ENCODE measurements at regions not wholly inside any gene's neighbourhood (a gene's known extent, or its start where the extent isn't known, plus 50 kb on each side); places are given as distances from the start of the nearest gene placed in this dataset.
"Not testable (repeated sequence)": the region's sequence is repeated elsewhere in the genome, so short reads cannot be mapped to it uniquely, and the experiment has no call there.

DNA sequence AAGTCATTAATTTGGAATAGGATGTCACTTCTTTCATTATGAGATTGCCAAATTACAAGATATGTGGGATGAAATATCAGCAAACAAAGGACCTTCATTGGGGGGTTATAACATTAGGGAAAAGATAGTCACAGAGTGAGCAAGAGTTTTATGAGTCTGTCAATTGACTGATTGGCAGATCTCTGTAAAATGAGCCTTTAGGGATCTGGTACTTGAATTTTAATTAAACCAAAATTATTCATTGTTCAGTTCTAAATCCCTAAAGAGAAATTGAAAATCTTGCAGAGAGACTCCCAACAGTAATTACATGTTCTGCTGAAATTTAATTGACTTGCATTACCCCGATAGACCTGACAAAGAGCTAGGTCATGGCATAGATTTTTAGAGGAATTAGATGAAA lies 768.1 kb upstream of the SPRY2 start:
- H3K27ac Mint-ChIP-seq: no peak overlapping the region
- DNase-seq: no peak
- no peaks in the 10 kb centered on the region for H3K36me3 Mint-ChIP-seq (ENCODE audit: low read depth)
- peaks cover 7% of the 10 kb centered on the region for H3K9me3 Mint-ChIP-seq (ENCODE audit: insufficient read depth)
- no peaks in the 10 kb centered on the region for H3K4me1 Mint-ChIP-seq (ENCODE audit: low read depth)
- ChIA-PET POLR2A (no interaction called here), CTCF (no interaction called here)
- ATAC-seq: no peak
- no peaks in the 10 kb centered on the region for H3K27me3 Mint-ChIP-seq (ENCODE audit: low read depth)
- H3K4me3 Mint-ChIP-seq: no peak overlapping the region

- Mint-ChIP-seq H3K9me3 (ENCODE audit: insufficient read depth) (peaks cover 12% of the 10 kb centered on the region), H3K27me3 (ENCODE audit: low read depth) (no peaks in the 10 kb centered on the region), H3K36me3 (ENCODE audit: low read depth) (no peaks in the 10 kb centered on the region), H3K4me1 (ENCODE audit: low read depth) (no peaks in the 10 kb centered on the region), H3K4me3 (no peak overlapping the region), H3K27ac (no peak overlapping the region)
- DNase-seq (no peak), ATAC-seq (no peak)
- CTCF ChIA-PET: no interaction called here
- POLR2A ChIA-PET: no interaction called here
Observed at GRCh38 chr13:81106348-81106747, 765.4 kb upstream of the SPRY2 start.

GRCh38 chr13:81104035-81104715 lies 763.2 kb upstream of the SPRY2 start:
- H3K27ac Mint-ChIP-seq: no peak overlapping the region
- ATAC-seq (no peak), DNase-seq (no peak)
- H3K9me3 Mint-ChIP-seq (ENCODE audit: insufficient read depth): peaks cover 23% of the 10 kb centered on the region
- no peak overlapping the region for H3K4me3 Mint-ChIP-seq
- CTCF ChIA-PET: no interaction called here
- no peaks in the 10 kb centered on the region for H3K27me3 Mint-ChIP-seq (ENCODE audit: low read depth)
- no peaks in the 10 kb centered on the region for H3K4me1 Mint-ChIP-seq (ENCODE audit: low read depth)
- H3K36me3 Mint-ChIP-seq (ENCODE audit: low read depth): no peaks in the 10 kb centered on the region
- POLR2A ChIA-PET: no interaction called here

DNA sequence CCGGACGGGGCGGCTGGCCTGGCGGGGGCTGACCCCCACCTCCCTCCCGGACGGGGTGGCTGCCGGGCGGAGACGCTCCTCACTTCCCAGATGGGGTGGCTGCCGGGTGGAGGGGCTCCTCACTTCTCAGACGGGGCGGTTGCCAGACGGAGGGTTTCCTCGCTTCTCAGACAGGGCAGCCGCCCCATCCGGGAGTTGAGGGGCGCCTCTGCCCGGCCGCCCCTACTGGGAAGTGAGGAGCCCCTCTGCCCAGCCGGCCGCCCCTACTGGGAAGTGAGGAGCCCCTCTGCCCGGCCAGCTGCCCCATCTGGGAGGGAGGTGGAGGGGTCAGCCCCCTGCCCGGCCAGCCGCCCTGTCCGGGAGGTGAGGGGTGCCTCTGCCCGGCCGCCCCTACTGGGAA lies 761.1 kb upstream of the SPRY2 start:
- H3K36me3 Mint-ChIP-seq (ENCODE audit: low read depth); H3K4me1 Mint-ChIP-seq (ENCODE audit: low read depth); ATAC-seq; CTCF ChIA-PET; POLR2A ChIA-PET; H3K27ac Mint-ChIP-seq; DNase-seq; H3K27me3 Mint-ChIP-seq (ENCODE audit: low read depth); H3K4me3 Mint-ChIP-seq: not testable (repeated sequence)
- peaks cover 23% of the 10 kb centered on the region for H3K9me3 Mint-ChIP-seq (ENCODE audit: insufficient read depth)

DNA sequence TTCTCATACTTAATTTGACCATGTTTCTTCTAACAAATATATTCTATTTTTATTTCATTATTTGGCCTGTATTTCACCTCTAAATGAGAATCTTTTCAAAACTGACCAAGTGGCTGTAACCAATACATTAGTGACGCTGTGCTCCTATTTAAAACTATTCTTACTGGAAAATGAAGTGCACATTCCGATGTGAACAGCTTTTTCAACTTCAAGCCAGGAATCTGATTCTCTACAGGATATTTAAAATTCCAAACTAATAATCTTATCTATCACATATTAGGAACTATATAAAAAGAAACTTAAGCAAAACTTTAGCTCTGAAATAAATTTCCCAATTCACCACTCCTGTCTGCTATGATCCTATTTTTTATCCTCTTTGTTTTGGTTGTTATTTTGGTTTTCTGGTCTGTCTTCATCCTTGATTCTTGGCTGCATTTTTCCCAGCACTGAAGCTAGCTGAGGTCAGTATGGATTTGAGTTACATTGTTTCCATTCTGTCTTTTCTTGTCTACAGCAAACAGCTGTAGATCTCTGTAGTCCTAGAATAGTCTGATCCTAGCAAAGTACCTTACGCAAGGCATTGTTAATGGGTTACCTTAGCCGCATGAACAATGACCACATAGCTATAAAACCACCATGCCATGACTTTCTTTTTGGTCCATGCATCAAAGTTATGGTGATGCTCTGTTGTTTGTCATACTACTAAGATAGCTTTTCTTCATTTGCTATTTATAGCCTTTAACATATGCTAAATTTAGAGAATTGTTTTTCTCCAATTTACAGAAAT lies 748.6 kb upstream of the SPRY2 start:
- CTCF ChIA-PET: no interaction called here
- Mint-ChIP-seq H3K27me3 (ENCODE audit: low read depth) (no peaks in the 10 kb centered on the region), H3K9me3 (ENCODE audit: insufficient read depth) (no peaks in the 10 kb centered on the region), H3K4me1 (ENCODE audit: low read depth) (no peaks in the 10 kb centered on the region), H3K4me3 (no peak overlapping the region), H3K36me3 (ENCODE audit: low read depth) (no peaks in the 10 kb centered on the region), H3K27ac (no peak overlapping the region)
- POLR2A ChIA-PET: no interaction called here
- ATAC-seq: no peak
- no peak for DNase-seq

- peaks cover 4% of the 10 kb centered on the region for H3K9me3 Mint-ChIP-seq (ENCODE audit: insufficient read depth)
- no peaks in the 10 kb centered on the region for H3K4me1 Mint-ChIP-seq (ENCODE audit: low read depth)
- ChIA-PET CTCF (no interaction called here), POLR2A (no interaction called here)
- DNase-seq (no peak), ATAC-seq (no peak)
- H3K27me3 Mint-ChIP-seq (ENCODE audit: low read depth): no peaks in the 10 kb centered on the region
- H3K27ac Mint-ChIP-seq: no peak overlapping the region
- H3K36me3 Mint-ChIP-seq (ENCODE audit: low read depth): no peaks in the 10 kb centered on the region
- H3K4me3 Mint-ChIP-seq: no peak overlapping the region
Observed at GRCh38 chr13:81080911-81081454, 740.1 kb upstream of the SPRY2 start.

GRCh38 chr13:81078048-81078447 lies 737.1 kb upstream of the SPRY2 start:
- ATAC-seq: no peak
- POLR2A ChIA-PET: no interaction called here
- no peak for DNase-seq
- H3K9me3 Mint-ChIP-seq (ENCODE audit: insufficient read depth): peaks cover 10% of the 10 kb centered on the region
- no peaks in the 10 kb centered on the region for H3K27me3 Mint-ChIP-seq (ENCODE audit: low read depth)
- H3K4me1 Mint-ChIP-seq (ENCODE audit: low read depth): no peaks in the 10 kb centered on the region
- CTCF ChIA-PET: no interaction called here
- no peak overlapping the region for H3K4me3 Mint-ChIP-seq
- H3K27ac Mint-ChIP-seq: no peak overlapping the region
- H3K36me3 Mint-ChIP-seq (ENCODE audit: low read depth): no peaks in the 10 kb centered on the region

DNA sequence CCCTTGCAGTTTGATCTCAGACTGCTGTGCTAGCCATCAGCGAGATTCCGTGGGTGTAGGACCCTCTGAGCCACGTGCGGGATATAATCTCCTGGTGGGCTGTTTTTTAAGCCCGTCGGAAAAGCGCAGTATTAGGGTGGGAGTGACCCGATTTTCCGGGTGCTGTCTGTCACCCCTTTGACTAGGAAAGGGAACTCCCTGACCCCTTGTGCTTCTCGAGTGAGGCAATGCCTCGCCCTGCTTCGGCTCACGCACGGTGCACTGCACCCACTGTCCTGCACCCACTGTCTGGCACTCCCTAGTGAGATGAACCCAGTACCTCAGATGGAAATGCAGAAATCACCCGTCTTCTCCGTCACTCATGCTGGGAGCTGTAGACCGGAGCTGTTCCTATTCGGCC lies 728.9 kb upstream of the SPRY2 start:
- POLR2A ChIA-PET; H3K9me3 Mint-ChIP-seq (ENCODE audit: insufficient read depth); H3K27ac Mint-ChIP-seq; H3K27me3 Mint-ChIP-seq (ENCODE audit: low read depth); H3K36me3 Mint-ChIP-seq (ENCODE audit: low read depth); ATAC-seq; H3K4me1 Mint-ChIP-seq (ENCODE audit: low read depth); CTCF ChIA-PET; H3K4me3 Mint-ChIP-seq; DNase-seq: not testable (repeated sequence)

DNA sequence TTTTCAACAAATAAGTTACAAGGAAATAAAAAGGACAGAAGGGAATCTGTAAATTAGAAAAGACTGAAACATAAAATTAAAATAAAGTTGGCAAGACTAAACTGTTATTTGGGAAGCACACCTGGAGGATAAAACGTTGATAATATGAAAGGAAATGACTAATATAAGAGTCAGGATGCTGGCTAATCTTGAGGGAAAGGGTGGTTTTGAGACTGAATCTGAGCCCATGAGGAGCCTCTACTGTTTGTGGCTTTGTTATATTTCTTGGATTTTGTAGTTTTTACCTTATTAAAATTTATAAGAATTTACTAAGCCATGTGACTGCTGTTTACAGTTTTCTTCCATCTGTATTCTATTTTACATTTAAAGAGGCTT lies 718.0 kb upstream of the SPRY2 start:
- Mint-ChIP-seq H3K4me3 (no peak overlapping the region), H3K36me3 (ENCODE audit: low read depth) (no peaks in the 10 kb centered on the region), H3K9me3 (ENCODE audit: insufficient read depth) (no peaks in the 10 kb centered on the region), H3K27ac (no peak overlapping the region), H3K27me3 (ENCODE audit: low read depth) (no peaks in the 10 kb centered on the region), H3K4me1 (ENCODE audit: low read depth) (no peaks in the 10 kb centered on the region)
- no peak for ATAC-seq
- no peak for DNase-seq
- CTCF ChIA-PET: no interaction called here
- POLR2A ChIA-PET: no interaction called here

DNA sequence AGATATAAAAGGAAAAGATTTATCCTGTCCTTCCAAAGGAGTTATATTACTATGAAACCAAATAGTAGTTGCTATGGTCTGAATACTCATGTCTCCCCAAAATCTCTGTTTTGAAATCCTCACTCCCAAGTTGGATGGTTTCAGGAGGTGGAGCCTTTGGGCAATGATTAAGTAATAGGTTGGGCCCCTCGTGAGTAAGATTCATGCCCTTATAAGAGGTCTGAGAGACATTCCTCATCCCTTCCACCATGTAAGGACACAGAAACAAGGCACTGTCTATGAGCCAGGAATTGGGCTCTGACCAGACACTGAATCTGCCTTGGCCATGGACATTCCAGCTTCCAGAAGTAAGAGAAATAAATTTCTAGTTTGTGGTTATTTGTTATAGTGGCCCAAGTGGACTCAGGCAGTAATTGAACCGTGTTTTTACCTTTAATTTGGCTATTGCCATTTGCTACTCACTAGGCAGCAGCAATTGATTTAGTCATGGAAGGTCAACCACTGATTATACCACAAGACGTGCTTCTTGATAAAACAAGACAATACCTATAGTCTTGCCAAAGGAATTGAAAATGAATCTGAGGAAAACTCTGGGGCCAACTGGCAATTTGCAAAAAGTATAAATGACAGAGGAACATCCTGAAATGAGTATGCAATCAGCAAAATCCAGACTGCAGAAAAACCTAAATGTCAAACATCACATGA lies 717.4 kb upstream of the SPRY2 start:
- Mint-ChIP-seq H3K27ac (no peak overlapping the region), H3K36me3 (ENCODE audit: low read depth) (no peaks in the 10 kb centered on the region), H3K4me1 (ENCODE audit: low read depth) (no peaks in the 10 kb centered on the region), H3K4me3 (no peak overlapping the region), H3K9me3 (ENCODE audit: insufficient read depth) (no peaks in the 10 kb centered on the region), H3K27me3 (ENCODE audit: low read depth) (no peaks in the 10 kb centered on the region)
- ChIA-PET POLR2A (no interaction called here), CTCF (no interaction called here)
- ATAC-seq: no peak
- no peak for DNase-seq

DNA sequence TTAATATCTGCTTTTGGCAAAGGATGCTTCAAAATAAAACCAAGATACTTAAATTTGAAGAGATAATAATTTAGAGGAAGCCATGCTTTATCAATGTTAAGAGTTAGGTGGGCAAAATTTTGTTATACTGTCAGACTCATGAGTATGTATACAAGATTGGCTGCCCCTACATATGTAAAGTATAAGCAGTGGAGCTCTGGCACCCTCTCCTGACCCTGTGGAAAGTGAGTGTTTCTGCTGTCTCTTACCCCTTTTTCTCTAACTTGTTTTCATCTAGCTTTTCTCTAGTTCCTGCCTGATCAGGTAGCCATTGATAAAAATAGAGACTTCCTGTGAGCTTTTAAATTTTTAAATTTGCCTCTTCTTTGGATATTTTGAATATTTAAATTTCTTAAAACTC lies 710.9 kb upstream of the SPRY2 start:
- ATAC-seq (no peak), DNase-seq (no peak)
- Mint-ChIP-seq H3K4me1 (ENCODE audit: low read depth) (no peaks in the 10 kb centered on the region), H3K27me3 (ENCODE audit: low read depth) (no peaks in the 10 kb centered on the region), H3K9me3 (ENCODE audit: insufficient read depth) (no peaks in the 10 kb centered on the region), H3K27ac (no peak overlapping the region), H3K36me3 (ENCODE audit: low read depth) (no peaks in the 10 kb centered on the region), H3K4me3 (no peak overlapping the region)
- ChIA-PET CTCF (interaction anchor here (0.6 to 1.4 kb wide), 2 partner anchors 9 to 10 kb away, joined by 3 read pairs; no protein-coding TSS in a partner anchor), POLR2A (no interaction called here)

GRCh38 chr13:81048026-81048461 lies 707.1 kb upstream of the SPRY2 start:
- H3K27ac Mint-ChIP-seq: no peak overlapping the region
- ChIA-PET CTCF (no interaction called here), POLR2A (no interaction called here)
- no peak for ATAC-seq
- H3K4me3 Mint-ChIP-seq: no peak overlapping the region
- no peaks in the 10 kb centered on the region for H3K36me3 Mint-ChIP-seq (ENCODE audit: low read depth)
- no peaks in the 10 kb centered on the region for H3K9me3 Mint-ChIP-seq (ENCODE audit: insufficient read depth)
- DNase-seq: no peak
- no peaks in the 10 kb centered on the region for H3K4me1 Mint-ChIP-seq (ENCODE audit: low read depth)
- no peaks in the 10 kb centered on the region for H3K27me3 Mint-ChIP-seq (ENCODE audit: low read depth)
